GM19395 (cell line): ENCODE measurements at regions not wholly inside any gene's neighbourhood (a gene's known extent, or its start where the extent isn't known, plus 50 kb on each side); places are given as distances from the start of the nearest gene placed in this dataset.
"Not testable (repeated sequence)": the region's sequence is repeated elsewhere in the genome, so short reads cannot be mapped to it uniquely, and the experiment has no call there.

ENCODE experiments used
- ATAC-seq: cut with Tn5 transposase; IDR thresholded peaks from one replicate; pipeline ENCODE4 v1.9.1; 2021; ENCODE audit warnings: mild to moderate bottlenecking, moderate library complexity; ENCODE audit not compliant: unreplicated experiment

GRCh38 chr13:109264603-109265437 is 521.6 kb downstream of the IRS2 start:
- not testable (repeated sequence) for ATAC-seq

GRCh38 chr13:109257761-109258157 is 528.6 kb downstream of the IRS2 start:
- ATAC-seq, result not testable (repeated sequence)
